A549 (cell line): ENCODE measurements at regions not wholly inside any gene's neighbourhood (a gene's known extent, or its start where the extent isn't known, plus 50 kb on each side); places are given as distances from the start of the nearest gene placed in this dataset.

Source experiments
- HOXB13 ChIP-seq: fragments of 250-450 bp; sonication (Bioruptor Pico); IDR thresholded peaks from 2 replicates; pipeline ENCODE4 v1.5.0; 2020; ENCODE audit warnings: low read depth, mild to moderate bottlenecking, moderate library complexity
- JUN ChIP-seq, 2 experiments: fragments of >200 bp; sonication (Bioruptor Twin); formaldehyde crosslinking; IDR thresholded peaks; 2 replicates in 1 of 2; 3 replicates in 1 of 2; pipeline ENCODE4 v1.6.1; 2016 to 2017
- POLR2A ChIP-seq: IDR thresholded peaks from 2 replicates; pipeline ENCODE4 v1.6.1; 2012; ENCODE audit warnings: mild to moderate bottlenecking, low read length

DNA sequence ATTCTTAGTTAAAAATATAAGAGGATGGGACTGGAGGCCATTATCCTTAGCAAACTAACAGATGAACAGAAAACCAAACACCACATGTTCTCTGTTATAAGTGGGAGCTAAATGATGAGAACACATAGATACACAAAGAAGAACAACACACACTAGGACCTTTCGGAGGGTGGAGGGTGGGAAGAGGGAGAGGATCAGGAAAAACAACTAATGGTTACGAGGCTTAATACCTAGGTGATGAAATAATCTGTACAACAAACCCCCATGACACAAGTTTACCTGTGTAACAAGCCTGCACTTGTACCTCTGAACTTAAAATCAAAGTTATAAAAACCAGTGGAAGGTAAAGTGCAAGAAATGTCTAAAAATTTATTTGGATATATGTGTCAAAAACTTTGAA lies 1047.4 kb upstream of the C9orf72 start:
- no peak for TF ChIP-seq POLR2A
- no peak for TF ChIP-seq HOXB13 (CRISPR knock-in tag)
- TF ChIP-seq JUN (IDR thresholded peaks at IDR 0.05) = no peak
